GM12875 (cell line): ENCODE measurements at regions not wholly inside any gene's neighbourhood (a gene's known extent, or its start where the extent isn't known, plus 50 kb on each side); places are given as distances from the start of the nearest gene placed in this dataset.

Source experiments
- H3K4me3 ChIP-seq: one replicate; pipeline ENCODE4 v1.5.1; 2011; ENCODE audit warnings: low read depth, low read length, control low read depth
- TF ChIP-seq, protein P1 (sequence below): IDR thresholded peaks from 2 replicates; pipeline ENCODE4 v1.5.1; 2011; ENCODE audit warnings: low read depth, mild to moderate bottlenecking, control low read depth, inconsistent platforms, low read length, moderate library complexity, borderline replicate concordance; ENCODE audit not compliant: insufficient read depth

DNA sequence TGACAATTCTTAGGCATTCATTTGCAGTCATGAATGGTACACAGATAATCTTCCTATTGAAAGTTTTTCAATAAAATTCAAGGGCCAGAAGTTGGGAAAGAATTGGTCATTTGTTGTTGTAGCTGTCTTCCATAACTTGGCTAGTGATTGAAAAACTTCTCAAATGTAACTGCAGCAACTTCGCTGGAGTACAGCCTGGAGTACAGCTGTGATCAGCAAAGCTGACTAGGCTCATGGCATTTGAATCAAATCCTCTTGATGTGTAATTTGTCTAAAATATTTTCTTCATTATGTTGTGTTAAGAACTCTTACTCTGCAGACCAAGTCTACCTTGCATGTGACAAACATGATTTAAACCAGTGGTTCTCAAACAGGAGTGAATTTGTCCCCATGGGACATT, 226.5 kb upstream of the STEAP1 start:
- TF ChIP-seq, protein P1, sequence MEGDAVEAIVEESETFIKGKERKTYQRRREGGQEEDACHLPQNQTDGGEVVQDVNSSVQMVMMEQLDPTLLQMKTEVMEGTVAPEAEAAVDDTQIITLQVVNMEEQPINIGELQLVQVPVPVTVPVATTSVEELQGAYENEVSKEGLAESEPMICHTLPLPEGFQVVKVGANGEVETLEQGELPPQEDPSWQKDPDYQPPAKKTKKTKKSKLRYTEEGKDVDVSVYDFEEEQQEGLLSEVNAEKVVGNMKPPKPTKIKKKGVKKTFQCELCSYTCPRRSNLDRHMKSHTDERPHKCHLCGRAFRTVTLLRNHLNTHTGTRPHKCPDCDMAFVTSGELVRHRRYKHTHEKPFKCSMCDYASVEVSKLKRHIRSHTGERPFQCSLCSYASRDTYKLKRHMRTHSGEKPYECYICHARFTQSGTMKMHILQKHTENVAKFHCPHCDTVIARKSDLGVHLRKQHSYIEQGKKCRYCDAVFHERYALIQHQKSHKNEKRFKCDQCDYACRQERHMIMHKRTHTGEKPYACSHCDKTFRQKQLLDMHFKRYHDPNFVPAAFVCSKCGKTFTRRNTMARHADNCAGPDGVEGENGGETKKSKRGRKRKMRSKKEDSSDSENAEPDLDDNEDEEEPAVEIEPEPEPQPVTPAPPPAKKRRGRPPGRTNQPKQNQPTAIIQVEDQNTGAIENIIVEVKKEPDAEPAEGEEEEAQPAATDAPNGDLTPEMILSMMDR = no peak
- H3K4me3 ChIP-seq = no peak overlapping the region

GRCh38 chr7:89928451-89928850, 225.8 kb upstream of the STEAP1 start:
- TF ChIP-seq, protein P1 = no peak

DNA sequence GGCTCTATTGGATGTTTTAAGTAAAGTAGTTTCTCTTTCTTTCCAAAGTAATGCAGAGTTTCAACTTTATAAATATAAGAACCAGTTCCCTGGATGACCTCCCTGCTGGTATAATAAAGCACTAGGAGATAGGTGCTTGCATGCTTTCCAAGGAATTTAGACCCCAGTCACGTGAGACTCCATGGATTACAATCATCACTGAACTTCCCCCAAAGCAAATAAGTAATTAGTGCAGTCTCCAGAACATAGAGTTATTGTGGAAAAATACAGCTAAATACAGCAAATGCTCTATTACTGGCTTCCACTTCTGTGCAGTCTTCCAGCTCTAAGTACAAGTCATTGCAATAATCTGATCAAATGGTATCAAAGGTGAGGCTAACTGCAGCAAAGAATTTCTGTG, 220.2 kb upstream of the STEAP1 start:
- TF ChIP-seq, protein P1 = no peak

More at GRCh38 chr7:89928451-89928850, 225.8 kb upstream of the STEAP1 start:
- H3K4me3 ChIP-seq = no peak overlapping the region

GRCh38 chr7:89943525-89944050, 210.7 kb upstream of the STEAP1 start:
- H3K4me3 ChIP-seq = no peak overlapping the region
- TF ChIP-seq, protein P1 = no peak

More for the DNA sequence above, 220.2 kb upstream of the STEAP1 start:
- no peak overlapping the region for H3K4me3 ChIP-seq

DNA sequence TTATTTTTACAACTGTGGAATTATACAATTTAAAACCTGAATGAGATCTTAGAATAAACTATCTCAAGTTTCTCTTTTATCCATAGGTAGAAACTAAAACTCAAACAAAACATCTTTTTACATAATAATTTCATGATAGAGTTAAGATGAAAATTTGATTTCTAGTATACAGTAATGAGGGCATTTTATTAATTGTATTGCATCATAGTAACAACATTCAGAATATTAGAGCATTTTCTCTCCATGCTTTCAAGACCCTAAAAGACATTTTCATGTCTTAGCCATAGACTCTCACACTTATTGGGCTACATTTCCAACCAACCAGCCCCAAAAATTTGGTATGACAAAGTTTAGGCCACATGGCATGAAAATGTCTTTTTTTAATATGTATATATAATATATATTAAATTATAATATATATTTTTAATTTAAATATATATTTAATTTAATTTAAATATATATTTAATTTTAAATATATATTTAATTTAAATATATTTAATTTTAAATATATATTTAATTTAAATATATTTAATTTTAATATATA, 195.7 kb upstream of the STEAP1 start:
- H3K4me3 ChIP-seq = no peak overlapping the region
- TF ChIP-seq, protein P1 = no peak

GRCh38 chr7:89966067-89966664, 188.1 kb upstream of the STEAP1 start:
- no peak overlapping the region for H3K4me3 ChIP-seq
- TF ChIP-seq, protein P1 = no peak

DNA sequence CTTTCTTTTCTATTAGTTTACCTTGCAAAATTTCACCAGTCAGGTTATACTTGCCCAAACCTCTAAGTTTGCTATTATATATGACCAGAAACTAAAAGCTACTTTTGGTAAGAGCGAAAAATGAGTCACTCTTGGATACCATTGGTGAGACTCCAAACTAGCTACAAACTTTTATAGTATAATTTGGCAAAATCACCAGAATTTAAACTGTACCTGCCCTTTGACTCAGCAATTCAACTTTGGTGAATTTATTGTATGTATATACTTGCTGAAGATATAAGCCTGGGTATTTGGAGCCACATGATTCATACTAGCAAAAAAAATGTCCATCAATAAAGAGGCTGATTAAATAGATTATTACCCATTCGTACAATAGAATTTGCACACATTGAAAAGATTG, 178.7 kb upstream of the STEAP1 start:
- no peak overlapping the region for H3K4me3 ChIP-seq
- TF ChIP-seq, protein P1 = no peak
